ENCODE measurements at regions not wholly inside any gene's neighbourhood (a gene's known extent, or its start where the extent isn't known, plus 50 kb on each side); places are given as distances from the start of the nearest gene placed in this dataset.

- TF ChIP-seq CTCF (IDR thresholded peaks at IDR 0.05) = no peak
- no peak for TF ChIP-seq YY1 (IDR thresholded peaks at IDR 0.05; ENCODE audit: low read depth)
- no peak for TF ChIP-seq USF1 (IDR thresholded peaks at IDR 0.05; ENCODE audit: borderline replicate concordance, low read depth)
- TF ChIP-seq RCOR1 (IDR thresholded peaks at IDR 0.05; ENCODE audit: low read length) = no peak
- no peak for TF ChIP-seq GABPA (IDR thresholded peaks at IDR 0.05; ENCODE audit: low read depth)
- TF ChIP-seq SMC3 (IDR thresholded peaks at IDR 0.05; ENCODE audit: low read depth, low read length) = no peak
- TF ChIP-seq SIN3A (IDR thresholded peaks at IDR 0.05; ENCODE audit: borderline replicate concordance, low read depth, low read length) = no peak
These were observed 214.3 kb upstream of the CDKN3 start for GRCh38 chr14:54182419-54183045.

Measured in SK-N-SH (cell line).